ENCODE measurements at regions not wholly inside any gene's neighbourhood (a gene's known extent, or its start where the extent isn't known, plus 50 kb on each side); places are given as distances from the start of the nearest gene placed in this dataset.

- TF ChIP-seq EZH2 (IDR thresholded peaks at IDR 0.05): no peak
- no peak for TF ChIP-seq ATF3 (IDR thresholded peaks at IDR 0.05)
- no peak for TF ChIP-seq CTCF (IDR thresholded peaks at IDR 0.05 in 2 of 3, conservative IDR thresholded peaks at IDR 0.05 in 1 of 3; ENCODE audit: borderline replicate concordance in 1 of 3, insufficient read depth in 1 of 3, low read depth in 2 of 3, low read length in 2 of 3)
- TF ChIP-seq REST (IDR thresholded peaks at IDR 0.05; ENCODE audit: low read depth): no peak
- TF ChIP-seq POLR2AphosphoS5 (IDR thresholded peaks at IDR 0.05; ENCODE audit: low read depth, low read length): no peak
- no peak for TF ChIP-seq SIN3A (IDR thresholded peaks at IDR 0.05; ENCODE audit: low read depth)
- no peak for TF ChIP-seq MAX (IDR thresholded peaks at IDR 0.05)
Measured at GRCh38 chr2:163944347-163944737, 208.5 kb upstream of the FIGN start.
